HG03558 (cell line): ENCODE measurements at regions not wholly inside any gene's neighbourhood (a gene's known extent, or its start where the extent isn't known, plus 50 kb on each side); places are given as distances from the start of the nearest gene placed in this dataset.
"Not testable (repeated sequence)": the region's sequence is repeated elsewhere in the genome, so short reads cannot be mapped to it uniquely, and the experiment has no call there.

Source experiments
- ATAC-seq: cut with Tn5 transposase; IDR thresholded peaks from one replicate; pipeline ENCODE4 v1.9.1; 2021; ENCODE audit warnings: moderate number of reproducible peaks; ENCODE audit not compliant: unreplicated experiment; ENCODE audit errors: extremely low read depth

GRCh38 chr6:47405273-47405672, 72.3 kb upstream of the CD2AP start:
- no peak for ATAC-seq

- no peak for ATAC-seq
Observed at GRCh38 chr6:47407300-47408281, 70.0 kb upstream of the CD2AP start.

GRCh38 chr6:47413752-47414422, 63.7 kb upstream of the CD2AP start:
- ATAC-seq, result no peak

GRCh38 chr6:47414423-47415167, 63.0 kb upstream of the CD2AP start:
- ATAC-seq, result peak; percentile 60

GRCh38 chr6:47416396-47417345, 60.9 kb upstream of the CD2AP start:
- no peak for ATAC-seq

GRCh38 chr6:47419621-47420020, 58.0 kb upstream of the CD2AP start:
- ATAC-seq, result no peak

- no peak for ATAC-seq
Observed at GRCh38 chr6:47420394-47421371, 56.9 kb upstream of the CD2AP start.

- ATAC-seq, result no peak
Observed at GRCh38 chr6:47423079-47423478, 54.5 kb upstream of the CD2AP start.

- ATAC-seq, result no peak
Observed at GRCh38 chr6:47424436-47424836, 53.2 kb upstream of the CD2AP start.

GRCh38 chr6:47425724-47426123, 51.9 kb upstream of the CD2AP start:
- ATAC-seq, result not testable (repeated sequence)

- ATAC-seq, result no peak
Observed at GRCh38 chr6:47426524-47427302, 50.9 kb upstream of the CD2AP start.

GRCh38 chr6:47427680-47428079, 49.9 kb upstream of the CD2AP start:
- ATAC-seq, result no peak
